A673 (cell line): ENCODE measurements at regions not wholly inside any gene's neighbourhood (a gene's known extent, or its start where the extent isn't known, plus 50 kb on each side); places are given as distances from the start of the nearest gene placed in this dataset.

Experiments used
- BruUV-seq: library from RNA; stranded (reverse); fragments of 400-500 nt; replicated peaks from 2 replicates; lab custom pipeline; 2021; lab: Mats Ljungman, UMichigan
- CTCF ChIA-PET: fragments of 300-600 bp; sonication (Branson Sonifier 250); formaldehyde crosslinking; loops from one replicate; lab custom pipeline; 2022; ENCODE audit warnings: antibody characterized with exemption; lab: Charles Lee
- POLR2A ChIA-PET: fragments of 300-600 bp; sonication (Branson Sonifier 250); formaldehyde crosslinking; loops from one replicate; lab custom pipeline; 2022; ENCODE audit warnings: antibody characterized with exemption; ENCODE audit not compliant: low non-redundant PET; lab: Charles Lee
- DNase-seq: peaks from one replicate; pipeline ENCODE4 v3.0.0-alpha.2; 2015; ENCODE audit warnings: low spot score
- H3K27ac ChIP-seq: fragments of 200-600 bp; sonication (generic); 2 replicates; pipeline ENCODE4 v1.5.1; 2016; ENCODE audit warnings: mixed run types, low read depth, mild to moderate bottlenecking, mixed read lengths, antibody characterized with exemption, low read length; ENCODE audit not compliant: poor library complexity, severe bottlenecking
- H3K27me3 ChIP-seq: fragments of 200-600 bp; sonication (generic); replicated peaks from 2 replicates; pipeline ENCODE4 v1.6.1; 2017; ENCODE audit warnings: mixed run types, low read depth, mild to moderate bottlenecking, mixed read lengths, antibody characterized with exemption, low read length; ENCODE audit not compliant: insufficient read depth, poor library complexity
- H3K36me3 ChIP-seq: fragments of 200-600 bp; sonication (generic); 2 replicates; pipeline ENCODE4 v1.6.1; 2016; ENCODE audit warnings: mixed run types, mild to moderate bottlenecking, mixed read lengths, antibody characterized with exemption, low read length; ENCODE audit not compliant: insufficient read depth, poor library complexity, severe bottlenecking
- H3K4me1 ChIP-seq: fragments of 200-600 bp; sonication (generic); 2 replicates; pipeline ENCODE4 v1.6.1; 2017; ENCODE audit warnings: mixed run types, mild to moderate bottlenecking, mixed read lengths, antibody characterized with exemption, low read length; ENCODE audit not compliant: insufficient read depth, poor library complexity, severe bottlenecking
- H3K4me3 ChIP-seq: fragments of 200-600 bp; sonication (generic); 2 replicates; pipeline ENCODE4 v1.5.1; 2016; ENCODE audit warnings: low read depth, mixed run types, mild to moderate bottlenecking, mixed read lengths, low read length; ENCODE audit not compliant: poor library complexity, severe bottlenecking
- H3K9me3 ChIP-seq: fragments of 200-600 bp; sonication (generic); 2 replicates; pipeline ENCODE4 v1.6.1; 2016; ENCODE audit warnings: mixed run types, low read depth, mild to moderate bottlenecking, mixed read lengths, antibody characterized with exemption, low read length; ENCODE audit not compliant: poor library complexity, severe bottlenecking
- EZH2 ChIP-seq: fragments of 200-600 bp; sonication (generic); IDR thresholded peaks from 2 replicates; pipeline ENCODE4 v1.6.1; 2017; ENCODE audit warnings: borderline replicate concordance, low read depth, mild to moderate bottlenecking, mixed read lengths, antibody characterized with exemption, low read length; ENCODE audit not compliant: poor library complexity, severe bottlenecking
- intact Hi-C: fragments of 100-400 bp; cut with micrococcal nuclease; formaldehyde crosslinking; loops from one replicate; pipeline ENCODE4 v1.10.0; 2022; ENCODE audit not compliant: unreplicated experiment
- TF ChIP-seq, protein P1 (sequence below): fragments of 300-800, 200-600 bp; sonication (generic); conservative IDR thresholded peaks from 2 replicates; pipeline ENCODE4 v1.5.1; 2017; ENCODE audit warnings: low read depth, mild to moderate bottlenecking, antibody characterized with exemption, low read length, moderate library complexity, mixed read lengths

DNA sequence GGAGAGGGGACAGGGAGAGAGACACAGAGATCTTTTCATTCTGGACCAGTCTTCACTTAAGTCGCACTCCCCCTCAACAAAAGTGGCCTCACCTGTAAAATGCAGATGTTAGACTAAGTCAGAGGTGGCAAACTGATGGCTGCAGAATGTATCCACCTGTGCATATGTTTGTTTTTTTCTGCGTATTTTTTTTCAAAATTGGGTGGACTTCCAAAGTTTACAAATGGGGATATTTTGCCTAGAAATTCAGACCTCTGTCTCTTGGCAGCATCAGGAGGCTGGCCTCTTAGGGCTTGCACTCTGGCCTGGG lies 525.0 kb downstream of the MATN1 start:
- intact Hi-C loops = no loop called here
- Histone ChIP-seq H3K27me3 (no peaks in the 10 kb centered on the region), H3K4me3 (no peak overlapping the region), H3K9me3 (peaks cover 14% of the 10 kb centered on the region), H3K36me3 (no peaks in the 10 kb centered on the region), H3K27ac (no peak overlapping the region), H3K4me1 (no peaks in the 10 kb centered on the region)
- TF ChIP-seq, protein P1, sequence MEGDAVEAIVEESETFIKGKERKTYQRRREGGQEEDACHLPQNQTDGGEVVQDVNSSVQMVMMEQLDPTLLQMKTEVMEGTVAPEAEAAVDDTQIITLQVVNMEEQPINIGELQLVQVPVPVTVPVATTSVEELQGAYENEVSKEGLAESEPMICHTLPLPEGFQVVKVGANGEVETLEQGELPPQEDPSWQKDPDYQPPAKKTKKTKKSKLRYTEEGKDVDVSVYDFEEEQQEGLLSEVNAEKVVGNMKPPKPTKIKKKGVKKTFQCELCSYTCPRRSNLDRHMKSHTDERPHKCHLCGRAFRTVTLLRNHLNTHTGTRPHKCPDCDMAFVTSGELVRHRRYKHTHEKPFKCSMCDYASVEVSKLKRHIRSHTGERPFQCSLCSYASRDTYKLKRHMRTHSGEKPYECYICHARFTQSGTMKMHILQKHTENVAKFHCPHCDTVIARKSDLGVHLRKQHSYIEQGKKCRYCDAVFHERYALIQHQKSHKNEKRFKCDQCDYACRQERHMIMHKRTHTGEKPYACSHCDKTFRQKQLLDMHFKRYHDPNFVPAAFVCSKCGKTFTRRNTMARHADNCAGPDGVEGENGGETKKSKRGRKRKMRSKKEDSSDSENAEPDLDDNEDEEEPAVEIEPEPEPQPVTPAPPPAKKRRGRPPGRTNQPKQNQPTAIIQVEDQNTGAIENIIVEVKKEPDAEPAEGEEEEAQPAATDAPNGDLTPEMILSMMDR = no peak
- TF ChIP-seq EZH2 = no peak
- no peak for DNase-seq
- ChIA-PET CTCF (no interaction called here), POLR2A (no interaction called here)
- BruUV-seq = no TSS peak

DNA sequence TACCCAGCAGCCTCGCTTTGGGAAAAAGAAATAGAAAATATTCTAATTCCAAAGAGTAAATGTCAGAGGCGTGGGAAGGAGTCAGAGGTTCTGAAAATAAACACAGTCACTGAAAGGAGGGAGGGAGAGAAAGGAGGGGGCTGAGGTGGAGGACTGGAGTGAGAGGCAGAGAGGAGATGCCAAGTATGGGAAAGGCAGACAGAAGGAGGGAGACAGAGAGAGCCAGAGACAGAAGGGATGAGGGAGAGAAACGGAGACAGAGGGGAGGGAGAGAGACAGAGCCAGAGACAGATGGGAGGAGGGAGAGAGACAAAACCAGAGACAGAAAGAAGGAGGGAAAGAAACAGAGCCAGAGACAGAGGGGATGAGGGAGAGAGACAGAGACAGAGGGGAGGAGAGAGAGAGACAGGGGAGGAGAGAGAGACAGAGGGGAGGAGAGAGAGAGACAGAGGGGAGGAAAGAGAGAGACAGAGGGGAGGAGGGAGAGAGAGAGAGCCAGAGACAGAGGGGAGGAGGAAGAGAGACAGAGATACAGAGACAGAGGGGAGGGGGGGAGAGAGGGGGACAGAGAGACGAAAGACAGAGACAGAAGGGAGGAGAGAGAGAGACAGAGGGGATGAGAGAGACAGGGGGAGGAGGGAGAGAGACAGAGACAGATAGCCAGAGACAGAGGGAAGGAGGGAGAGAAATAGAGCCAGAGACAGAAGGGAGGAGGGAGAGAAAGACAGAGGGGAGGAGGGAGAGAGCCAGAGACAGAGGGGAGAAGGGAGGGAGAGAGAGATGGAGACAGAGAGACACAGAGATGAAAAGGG lies 525.5 kb downstream of the MATN1 start:
- DNase-seq = no peak
- POLR2A ChIA-PET = no interaction called here

GRCh38 chr1:30196872-30197638 lies 526.3 kb downstream of the MATN1 start:
- Histone ChIP-seq H3K4me1 (no peaks in the 10 kb centered on the region), H3K36me3 (no peaks in the 10 kb centered on the region), H3K27ac (no peak overlapping the region), H3K9me3 (peaks cover 14% of the 10 kb centered on the region), H3K4me3 (no peak overlapping the region), H3K27me3 (no peaks in the 10 kb centered on the region)
- POLR2A ChIA-PET = no interaction called here
- BruUV-seq = no TSS peak
- TF ChIP-seq, protein P1 = no peak
- no peak for TF ChIP-seq EZH2
- CTCF ChIA-PET = no interaction called here
- intact Hi-C loops = no loop called here
- no peak for DNase-seq

More for the DNA sequence above, 525.5 kb downstream of the MATN1 start:
- no peaks in the 10 kb centered on the region for H3K27me3 ChIP-seq
- no peaks in the 10 kb centered on the region for H3K36me3 ChIP-seq
- H3K4me3 ChIP-seq = no peak overlapping the region
- no peak overlapping the region for H3K27ac ChIP-seq
- intact Hi-C loops = no loop called here
- CTCF ChIA-PET = no interaction called here
- H3K9me3 ChIP-seq = peaks cover 14% of the 10 kb centered on the region
- no peaks in the 10 kb centered on the region for H3K4me1 ChIP-seq
- TF ChIP-seq EZH2 = no peak
- TF ChIP-seq, protein P1 = no peak
- no TSS peak for BruUV-seq
